ENCODE measurements at regions not wholly inside any gene's neighbourhood (a gene's known extent, or its start where the extent isn't known, plus 50 kb on each side); places are given as distances from the start of the nearest gene placed in this dataset.

GRCh38 chr2:67867735-67868134, 195.1 kb downstream of the C1D start:
- FAIRE-seq: no peak

GRCh38 chr2:67871686-67872412, 191.0 kb downstream of the C1D start:
- Histone ChIP-seq H3K4me3 (replicated peaks in 1 of 3; ENCODE audit: insufficient read depth in 1 of 3, low read depth in 2 of 3, low read length in 3 of 3) (no peak overlapping the region), H2AFZ (ENCODE audit: low read length) (no peak overlapping the region), H3K27ac (ENCODE audit: extremely low read length, insufficient read depth, low read length) (no peak overlapping the region), H4K20me1 (ENCODE audit: insufficient read depth, low read length) (no peaks in the 10 kb centered on the region), H3K27me3 (ENCODE audit: control insufficient read depth in 1 of 2, insufficient read depth in 2 of 2, low read length in 2 of 2) (no peaks in the 10 kb centered on the region), H3K9me3 (ENCODE audit: low read length) (no peaks in the 10 kb centered on the region), H3K9ac (ENCODE audit: insufficient read depth, low read depth, low read length) (no peak overlapping the region), H3K4me1 (ENCODE audit: insufficient read depth, low read length) (no peaks in the 10 kb centered on the region), H3K4me2 (ENCODE audit: low read depth, low read length) (no peak overlapping the region), H3K79me2 (ENCODE audit: insufficient read depth, low read length) (no peaks in the 10 kb centered on the region), H3K36me3 (replicated peaks in 1 of 2; ENCODE audit: control insufficient read depth in 1 of 2, insufficient read depth in 2 of 2, low read length in 2 of 2) (no peaks in the 10 kb centered on the region)
- ChIA-PET POLR2A (no interaction called here), CTCF (ENCODE audit: low intra/inter-chr PET ratio, low total read pairs) (no interaction called here)
- BruUV-seq (replicated peaks): no TSS peak
- TF ChIP-seq ZFP36 (IDR thresholded peaks at IDR 0.05; ENCODE audit: borderline replicate concordance, low read depth, low read length, partially characterized antibody) (no peak), FOSL2 (CRISPR knock-in tag; IDR thresholded peaks at IDR 0.05) (peak; percentile 17; the same call in 1 of the 2 replicates)
- DNase-seq (ENCODE audit: low spot score) (no peak), FAIRE-seq (no peak), ATAC-seq (peak; percentile 52; the same call in 1 of the 3 replicates)
- in situ Hi-C loops (cut with HindIII; ENCODE audit: extremely low pct_ligation_motif_present, low pct_unique_long_range_greater_than_20kb): no loop called here
- intact Hi-C loops (cut with micrococcal nuclease; ENCODE audit: unreplicated experiment): no loop called here
- WGBS (ENCODE audit: low lambda C conversion rate): 16% methylated on average over 13 of the region's 13 CpGs

More at GRCh38 chr2:67867735-67868134, 195.1 kb downstream of the C1D start:
- DNase-seq (ENCODE audit: low spot score): no peak
- Histone ChIP-seq H3K9ac (ENCODE audit: insufficient read depth, low read depth, low read length) (no peak overlapping the region), H3K9me3 (ENCODE audit: low read length) (no peaks in the 10 kb centered on the region), H3K4me2 (ENCODE audit: low read depth, low read length) (no peak overlapping the region), H3K4me3 (replicated peaks in 1 of 3; ENCODE audit: insufficient read depth in 1 of 3, low read depth in 2 of 3, low read length in 3 of 3) (no peak overlapping the region), H3K27ac (ENCODE audit: extremely low read length, insufficient read depth, low read length) (no peak overlapping the region), H4K20me1 (ENCODE audit: insufficient read depth, low read length) (no peaks in the 10 kb centered on the region), H3K27me3 (ENCODE audit: control insufficient read depth in 1 of 2, insufficient read depth in 2 of 2, low read length in 2 of 2) (no peaks in the 10 kb centered on the region), H3K4me1 (ENCODE audit: insufficient read depth, low read length) (no peaks in the 10 kb centered on the region), H2AFZ (ENCODE audit: low read length) (no peak overlapping the region), H3K36me3 (replicated peaks in 1 of 2; ENCODE audit: control insufficient read depth in 1 of 2, insufficient read depth in 2 of 2, low read length in 2 of 2) (no peaks in the 10 kb centered on the region), H3K79me2 (ENCODE audit: insufficient read depth, low read length) (no peaks in the 10 kb centered on the region)
- 25% methylated on average over 5 of the region's 5 CpGs for WGBS (ENCODE audit: low lambda C conversion rate)
- ATAC-seq: no peak
- in situ Hi-C loops (cut with HindIII; ENCODE audit: extremely low pct_ligation_motif_present, low pct_unique_long_range_greater_than_20kb) (no loop called here), intact Hi-C loops (cut with micrococcal nuclease; ENCODE audit: unreplicated experiment) (no loop called here)
- ChIA-PET POLR2A (no interaction called here), CTCF (ENCODE audit: low intra/inter-chr PET ratio, low total read pairs) (no interaction called here)
- TF ChIP-seq ZNF784 (CRISPR knock-in tag; IDR thresholded peaks at IDR 0.05; ENCODE audit: borderline replicate concordance) (no peak), DR1 (CRISPR knock-in tag; IDR thresholded peaks at IDR 0.05) (no peak), ZNF616 (CRISPR knock-in tag; IDR thresholded peaks at IDR 0.05; ENCODE audit: low read depth) (no peak), KLF12 (CRISPR knock-in tag; IDR thresholded peaks at IDR 0.05; ENCODE audit: borderline replicate concordance) (no peak), ARNT2 (CRISPR knock-in tag; IDR thresholded peaks at IDR 0.05; ENCODE audit: low read depth) (no peak), ATM (IDR thresholded peaks at IDR 0.05; ENCODE audit: borderline replicate concordance) (no peak)
- BruUV-seq (replicated peaks): no TSS peak
